ENCODE measurements at regions not wholly inside any gene's neighbourhood (a gene's known extent, or its start where the extent isn't known, plus 50 kb on each side); places are given as distances from the start of the nearest gene placed in this dataset.

- Histone ChIP-seq H3K4me3 (no peak overlapping the region), H3K9me3 (no peaks in the 10 kb centered on the region), H3K9ac (ENCODE audit: low read depth in 2 of 2, low read length in 2 of 2) (no peak overlapping the region), H3K36me3 (no peaks in the 10 kb centered on the region), H3K27ac (no peak overlapping the region), H3K4me1 (no peaks in the 10 kb centered on the region), H3K27me3 (no peaks in the 10 kb centered on the region)
- no peak for TF ChIP-seq CTCF (IDR thresholded peaks at IDR 0.05)
- intact Hi-C loops (cut with DNase I), result no loop called here
- DNase-seq, result no peak
These were observed 102.4 kb upstream of the LRIG1 start for GRCh38 chr3:66603151-66603611.

GRCh38 chr3:66604481-66604880, 103.7 kb upstream of the LRIG1 start:
- TF ChIP-seq CTCF (IDR thresholded peaks at IDR 0.05), result no peak
- Histone ChIP-seq H3K27me3 (no peaks in the 10 kb centered on the region), H3K4me3 (no peak overlapping the region), H3K27ac (no peak overlapping the region), H3K4me1 (no peaks in the 10 kb centered on the region), H3K9me3 (no peaks in the 10 kb centered on the region), H3K36me3 (no peaks in the 10 kb centered on the region), H3K9ac (ENCODE audit: low read depth in 2 of 2, low read length in 2 of 2) (no peak overlapping the region)
- intact Hi-C loops (cut with DNase I), result no loop called here
- no peak for DNase-seq

- H3K9ac ChIP-seq (ENCODE audit: low read depth in 2 of 2, low read length in 2 of 2), result no peak overlapping the region
- H3K9me3 ChIP-seq, result no peaks in the 10 kb centered on the region
- no peak for TF ChIP-seq CTCF (IDR thresholded peaks at IDR 0.05)
- H3K36me3 ChIP-seq, result no peaks in the 10 kb centered on the region
- intact Hi-C loops (cut with DNase I), result no loop called here
- DNase-seq, result no peak
- no peak overlapping the region for H3K27ac ChIP-seq
- H3K4me1 ChIP-seq, result no peaks in the 10 kb centered on the region
- no peaks in the 10 kb centered on the region for H3K27me3 ChIP-seq
- no peak overlapping the region for H3K4me3 ChIP-seq
These were observed 105.3 kb upstream of the LRIG1 start for GRCh38 chr3:66606126-66606525.

- no peak for TF ChIP-seq CTCF (IDR thresholded peaks at IDR 0.05)
- Histone ChIP-seq H3K9me3 (no peaks in the 10 kb centered on the region), H3K36me3 (no peaks in the 10 kb centered on the region), H3K4me3 (no peak overlapping the region), H3K27me3 (no peaks in the 10 kb centered on the region), H3K9ac (ENCODE audit: low read depth in 2 of 2, low read length in 2 of 2) (no peak overlapping the region), H3K27ac (no peak overlapping the region), H3K4me1 (no peaks in the 10 kb centered on the region)
- intact Hi-C loops (cut with DNase I), result no loop called here
- DNase-seq, result no peak
These were observed 106.0 kb upstream of the LRIG1 start for GRCh38 chr3:66606868-66607267.

- Histone ChIP-seq H3K27ac (no peak overlapping the region), H3K4me1 (no peaks in the 10 kb centered on the region), H3K9ac (ENCODE audit: low read depth in 2 of 2, low read length in 2 of 2) (no peak overlapping the region), H3K4me3 (no peak overlapping the region), H3K9me3 (no peaks in the 10 kb centered on the region), H3K27me3 (no peaks in the 10 kb centered on the region), H3K36me3 (no peaks in the 10 kb centered on the region)
- DNase-seq, result peak; percentile 52
- intact Hi-C loops (cut with DNase I), result no loop called here
- TF ChIP-seq CTCF (IDR thresholded peaks at IDR 0.05), result no peak
These were observed 109.1 kb upstream of the LRIG1 start for GRCh38 chr3:66609660-66610561.
